Sigmoid colon (tissue), 6 donors: ENCODE measurements at regions not wholly inside any gene's neighbourhood (a gene's known extent, or its start where the extent isn't known, plus 50 kb on each side); places are given as distances from the start of the nearest gene placed in this dataset.

Source experiments
- DNase-seq: peaks from one replicate; pipeline ENCODE4 v3.0.0-alpha.2; 2019
- H3K27ac ChIP-seq, 4 donors: fragments of 200-600 bp; sonication (generic); one replicate each; pipeline ENCODE4 v1.5.1; 2016 to 2019; ENCODE audit warnings: mild to moderate bottlenecking in 1 of 4
- H3K27me3 ChIP-seq, 3 donors: fragments of 200-600 bp; sonication (generic); one replicate each; pipeline ENCODE4 v1.5.1; 2019; ENCODE audit warnings: mild to moderate bottlenecking in 1 of 3
- H3K36me3 ChIP-seq, 4 donors: fragments of 200-600 bp; sonication (generic); one replicate each; pipeline ENCODE4 v1.5.1; 2016 to 2019
- H3K4me1 ChIP-seq, 4 donors: fragments of 200-600 bp; sonication (generic); one replicate each; pipeline ENCODE4 v1.5.1; 2017 to 2019
- H3K4me3 ChIP-seq, 4 donors: fragments of 200-600 bp; sonication (generic); one replicate each; pipeline ENCODE4 v1.5.1; 2017 to 2019; ENCODE audit warnings: mild to moderate bottlenecking in 2 of 4, moderate library complexity in 1 of 4
- H3K9me3 ChIP-seq, 4 donors: fragments of 200-600 bp in 3 of 4; sonication (generic) in 3 of 4; one replicate each; pipeline versions ENCODE4 v1.5.1 to v1.6.1; 2013 to 2019
- CTCF ChIP-seq, 4 experiments: fragments of 450-650 bp in 3 of 4; fragments of 200-600 bp in 1 of 4; IDR thresholded peaks; one replicate each; pipeline ENCODE4 v1.5.1; 2016 to 2019; ENCODE audit warnings: antibody characterized with exemption in 4 of 4, mild to moderate bottlenecking in 3 of 4, moderate library complexity in 2 of 4
- EP300 ChIP-seq, 4 donors: sonication (generic); formaldehyde crosslinking; IDR thresholded peaks; one replicate each; pipeline ENCODE4 v1.6.1; 2017; ENCODE audit warnings: antibody characterized with exemption in 4 of 4
- POLR2A ChIP-seq, 2 donors: fragments of 450-650 bp; IDR thresholded peaks; one replicate each; pipeline ENCODE4 v1.6.1; 2016; ENCODE audit warnings: antibody characterized with exemption in 2 of 2, mild to moderate bottlenecking in 2 of 2, moderate library complexity in 2 of 2
- POLR2AphosphoS5 ChIP-seq, 4 donors: sonication (generic); formaldehyde crosslinking; IDR thresholded peaks; one replicate each; pipeline ENCODE4 v1.6.1; 2017; ENCODE audit warnings: antibody characterized with exemption in 4 of 4
- WGBS, 2 donors: extraction: QIAGEN DNeasy Blood & Tissue Kit; methylation state at CpG; one replicate each; pipeline ENCODE4 v1.1.7; 2013; 5-methylcytosine and 5-hydroxymethylcytosine counted together
- intact Hi-C: fragments of 100-400 bp; cut with DNase I; formaldehyde crosslinking; loops from one replicate; pipeline ENCODE4 v1.15.1; 2023
- donor health status: healthy with polysubstance abuse.
- donor health status: healthy.

- no peak for TF ChIP-seq CTCF (IDR thresholded peaks at IDR 0.05)
- no peak for TF ChIP-seq POLR2A (IDR thresholded peaks at IDR 0.05)
- no peak for TF ChIP-seq POLR2AphosphoS5 (IDR thresholded peaks at IDR 0.05)
- TF ChIP-seq EP300 (IDR thresholded peaks at IDR 0.05): no peak
- DNase-seq: no peak
These were observed 51.2 kb upstream of the PGRMC2 start for GRCh38 chr4:128338634-128339355.

GRCh38 chr4:128337863-128338262 is 50.2 kb upstream of the PGRMC2 start:
- Histone ChIP-seq H3K9me3 (no peaks in the 10 kb centered on the region), H3K4me1 (no peaks in the 10 kb centered on the region), H3K4me3 (no peak overlapping the region), H3K36me3 (no peaks in the 10 kb centered on the region), H3K27me3 (no peaks in the 10 kb centered on the region), H3K27ac (no peak overlapping the region)
- TF ChIP-seq EP300 (IDR thresholded peaks at IDR 0.05) (no peak), CTCF (IDR thresholded peaks at IDR 0.05) (no peak), POLR2A (IDR thresholded peaks at IDR 0.05) (no peak), POLR2AphosphoS5 (IDR thresholded peaks at IDR 0.05) (no peak)
- WGBS, 2 donors: 77 to 78% methylated on average over 2 of the region's 2 CpGs
- intact Hi-C loops: no loop called here
- DNase-seq: no peak

More at GRCh38 chr4:128338634-128339355, 51.2 kb upstream of the PGRMC2 start:
- Histone ChIP-seq H3K27ac (no peak overlapping the region), H3K36me3 (no peaks in the 10 kb centered on the region), H3K27me3 (no peaks in the 10 kb centered on the region), H3K4me1 (no peaks in the 10 kb centered on the region), H3K9me3 (no peaks in the 10 kb centered on the region), H3K4me3 (no peak overlapping the region)
- 93 to 95% methylated on average over 4 of the region's 4 CpGs for WGBS, 2 donors
- intact Hi-C loops: no loop called here
